DOHH2 (cell line): ENCODE measurements at regions not wholly inside any gene's neighbourhood (a gene's known extent, or its start where the extent isn't known, plus 50 kb on each side); places are given as distances from the start of the nearest gene placed in this dataset.

Experiments
- CTCF ChIP-seq: fragments of 200-600 bp; sonication (generic); IDR thresholded peaks from one replicate; pipeline ENCODE4 v1.5.1; 2014; ENCODE audit warnings: antibody characterized with exemption, mild to moderate bottlenecking, low read depth, low read length; ENCODE audit not compliant: poor library complexity, severe bottlenecking
- EZH2phosphoT487 ChIP-seq: fragments of 200-600 bp; sonication (generic); IDR thresholded peaks from 2 replicates; pipeline ENCODE4 v1.6.1; 2017; ENCODE audit warnings: borderline replicate concordance, mild to moderate bottlenecking, antibody characterized with exemption, low read length, moderate library complexity, mixed read lengths

- no peak for TF ChIP-seq CTCF
- no peak for TF ChIP-seq EZH2phosphoT487
These were observed 90.0 kb upstream of the MYOCD start for GRCh38 chr17:12575641-12576040.
